ENCODE measurements at regions not wholly inside any gene's neighbourhood (a gene's known extent, or its start where the extent isn't known, plus 50 kb on each side); places are given as distances from the start of the nearest gene placed in this dataset.
"Not testable (repeated sequence)": the region's sequence is repeated elsewhere in the genome, so short reads cannot be mapped to it uniquely, and the experiment has no call there.

DNA sequence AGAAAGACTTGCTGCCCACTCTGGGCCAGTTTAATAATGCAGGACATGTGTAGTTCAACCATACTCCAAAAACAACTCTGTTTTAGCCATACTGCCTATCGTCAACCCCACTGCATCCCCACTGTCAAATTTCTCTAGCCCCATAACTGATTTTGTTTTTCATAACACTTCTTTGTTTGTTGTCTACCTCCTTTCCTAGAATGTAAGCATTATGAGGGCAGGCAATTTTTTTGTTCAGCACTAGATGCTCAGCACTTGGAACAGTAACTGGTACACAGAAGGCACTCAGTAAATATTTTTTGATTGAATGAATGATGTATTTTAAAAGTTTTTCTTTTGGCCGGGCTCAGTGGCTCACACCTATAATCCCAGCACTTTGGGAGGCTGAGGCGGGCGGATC lies 183.8 kb upstream of the MKLN1 start:
- DNase-seq (ENCODE audit: low read depth): no peak

DNA sequence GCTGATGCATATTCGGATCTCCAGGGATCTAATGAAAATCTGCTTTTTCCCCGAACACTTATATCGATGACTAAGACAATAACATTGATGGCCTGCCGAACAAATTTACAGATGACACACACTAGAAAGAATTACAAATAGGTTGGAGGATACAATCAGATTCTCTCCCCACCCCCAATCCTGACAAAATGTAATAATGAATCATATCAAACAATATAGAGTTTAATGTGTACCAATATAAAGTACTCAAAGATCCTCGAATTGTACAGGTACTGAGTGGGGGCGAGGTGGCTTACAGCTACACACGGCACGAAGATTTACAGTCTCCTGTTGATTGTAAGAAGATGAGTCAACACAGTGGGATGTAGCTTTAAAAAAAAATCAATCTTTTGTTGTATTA lies 182.7 kb upstream of the MKLN1 start:
- DNase-seq (ENCODE audit: low read depth): no peak

DNA sequence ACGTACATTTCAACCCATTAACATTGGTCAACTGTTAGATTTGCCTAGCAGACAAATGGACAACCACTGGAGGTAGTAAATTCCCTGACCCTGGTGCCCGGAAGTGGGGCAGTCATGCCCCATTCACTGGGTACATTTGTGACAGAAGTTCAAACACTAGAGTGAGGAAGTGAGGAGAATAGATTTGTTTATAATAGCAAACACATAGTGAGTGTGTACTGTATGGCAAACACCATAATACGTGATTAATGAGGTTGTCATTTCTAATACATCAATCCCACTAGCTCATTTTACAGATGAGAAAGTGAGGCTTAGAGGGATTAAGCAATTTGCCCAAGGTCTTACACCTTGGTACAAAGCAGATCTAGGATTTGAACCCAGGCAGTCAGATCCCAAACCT lies 181.9 kb upstream of the MKLN1 start:
- no peak for DNase-seq (ENCODE audit: low read depth)

DNA sequence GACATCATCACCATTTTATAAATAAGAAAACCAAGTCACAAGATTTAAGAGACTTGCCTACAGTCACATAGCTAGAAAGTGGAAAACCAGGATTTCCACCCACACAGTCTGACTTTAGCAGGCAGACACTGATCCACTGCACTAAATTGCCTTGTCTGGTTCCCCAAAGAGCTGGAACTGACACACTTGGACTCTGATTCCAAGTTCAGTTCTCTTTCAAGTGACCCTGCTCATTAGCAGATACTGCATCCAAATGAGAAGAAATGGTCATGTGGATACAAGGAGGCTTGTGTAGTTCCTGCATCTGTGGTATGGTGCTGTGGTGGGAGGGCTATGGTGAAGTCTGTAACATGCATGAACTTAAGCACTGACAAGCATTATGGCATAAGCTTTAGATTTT lies 180.1 kb upstream of the MKLN1 start:
- DNase-seq (ENCODE audit: low read depth): no peak

DNA sequence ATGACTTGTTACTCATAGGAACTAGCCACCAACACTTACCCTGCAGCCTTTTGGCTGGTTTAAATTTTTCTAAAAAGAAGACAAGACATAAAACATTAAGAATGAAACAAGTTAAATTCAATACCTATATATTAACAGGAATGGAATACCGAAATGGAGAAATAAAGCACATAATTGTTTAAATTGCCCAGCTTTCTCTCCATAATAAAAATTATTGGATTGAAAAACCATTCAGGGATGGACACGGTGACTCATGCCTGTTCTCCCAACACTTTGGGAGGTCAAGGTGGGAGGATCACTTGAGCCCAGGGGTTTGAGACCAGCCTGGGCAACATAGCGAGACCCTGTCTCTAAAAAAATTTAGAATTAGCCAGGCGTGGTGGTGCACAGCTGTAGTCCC lies 179.4 kb upstream of the MKLN1 start:
- DNase-seq (ENCODE audit: low read depth): no peak

DNA sequence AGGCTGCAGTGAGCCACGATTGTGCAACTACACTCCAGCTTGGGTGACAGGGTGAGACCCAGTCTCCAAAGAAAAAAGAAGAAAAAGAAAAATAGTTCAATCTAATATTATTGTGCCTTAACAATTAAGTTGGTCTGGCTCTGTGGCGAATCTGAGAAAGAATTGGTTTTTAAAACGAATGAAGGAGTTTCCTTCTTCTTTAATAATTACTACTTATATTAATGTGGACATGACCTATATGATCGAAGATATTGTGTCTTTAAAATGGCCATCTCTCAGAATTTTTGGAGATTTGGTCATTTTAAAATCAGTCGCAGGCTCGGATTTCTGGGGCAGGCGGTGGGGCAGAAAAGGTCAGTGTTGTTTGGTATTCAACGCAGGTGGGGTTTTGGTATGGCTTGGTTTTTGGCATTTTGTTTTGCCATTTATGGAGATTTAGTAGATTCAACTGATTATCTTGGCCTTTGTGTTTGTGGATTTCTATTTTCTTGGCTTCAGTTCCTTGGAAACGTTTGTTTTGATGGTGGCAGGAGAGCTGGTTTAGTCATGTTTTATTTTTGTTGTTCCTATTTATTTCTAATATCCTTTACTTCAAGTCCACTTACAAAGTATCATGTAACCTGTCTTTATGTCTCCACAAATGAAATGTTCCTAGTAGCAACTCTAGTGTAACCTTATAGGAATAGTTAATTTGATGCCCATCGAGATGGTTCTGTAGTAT lies 178.8 kb upstream of the MKLN1 start:
- DNase-seq (ENCODE audit: low read depth): no peak

DNA sequence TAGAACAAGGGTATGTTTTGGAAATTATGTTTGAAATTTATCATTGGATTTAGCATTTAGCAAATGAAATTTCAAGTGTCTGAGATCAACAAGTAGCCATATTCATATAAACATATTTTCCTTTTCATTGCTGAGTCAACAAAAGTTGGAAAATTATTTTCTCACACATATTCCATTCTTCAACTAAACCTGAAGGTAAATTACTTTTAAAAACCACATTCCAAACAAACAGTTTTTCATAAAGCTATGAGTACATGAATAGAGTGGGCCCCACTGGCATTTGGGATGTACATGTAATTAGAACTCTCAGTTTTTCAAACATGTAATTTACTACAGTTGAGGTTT lies 178.3 kb upstream of the MKLN1 start:
- DNase-seq (ENCODE audit: low read depth): no peak

DNA sequence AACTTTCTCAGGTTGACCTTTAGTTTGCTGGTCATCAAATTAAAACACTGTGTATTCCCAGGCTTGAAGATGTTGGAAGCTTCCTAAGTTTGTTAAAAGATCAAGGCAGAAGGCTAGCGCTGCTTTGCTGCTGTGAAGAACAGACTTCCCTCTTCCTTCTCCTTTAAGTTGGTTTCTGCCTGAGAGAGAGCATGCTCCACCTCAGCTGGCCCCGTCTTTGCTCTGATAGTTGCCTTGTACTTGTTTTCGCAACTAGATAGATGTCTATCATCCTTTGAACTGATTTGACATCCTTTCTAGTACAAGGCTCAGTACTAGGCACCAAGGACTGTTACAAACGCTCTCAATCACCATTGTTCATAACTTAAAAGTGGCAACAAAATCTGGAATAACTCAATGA lies 177.8 kb upstream of the MKLN1 start:
- DNase-seq (ENCODE audit: low read depth): no peak

DNA sequence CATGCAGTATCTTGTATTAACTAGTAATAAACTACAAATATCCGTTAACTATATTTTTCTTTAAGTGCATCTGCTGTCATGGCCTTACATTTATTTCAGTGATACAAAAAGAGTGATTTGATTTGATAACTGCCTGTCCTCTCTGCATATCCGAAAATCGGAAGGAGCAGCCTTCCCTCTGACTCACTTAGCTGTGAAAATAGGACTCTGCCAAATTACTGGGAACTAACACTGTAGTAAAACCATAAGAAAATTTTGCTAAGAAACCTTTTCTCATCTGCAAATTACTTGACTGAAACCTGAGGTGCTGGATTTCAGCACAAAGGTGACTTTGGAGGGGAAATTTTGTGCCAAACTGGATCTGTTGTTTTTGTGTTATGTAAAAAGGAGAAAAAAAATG lies 176.6 kb upstream of the MKLN1 start:
- no peak for DNase-seq (ENCODE audit: low read depth)

DNA sequence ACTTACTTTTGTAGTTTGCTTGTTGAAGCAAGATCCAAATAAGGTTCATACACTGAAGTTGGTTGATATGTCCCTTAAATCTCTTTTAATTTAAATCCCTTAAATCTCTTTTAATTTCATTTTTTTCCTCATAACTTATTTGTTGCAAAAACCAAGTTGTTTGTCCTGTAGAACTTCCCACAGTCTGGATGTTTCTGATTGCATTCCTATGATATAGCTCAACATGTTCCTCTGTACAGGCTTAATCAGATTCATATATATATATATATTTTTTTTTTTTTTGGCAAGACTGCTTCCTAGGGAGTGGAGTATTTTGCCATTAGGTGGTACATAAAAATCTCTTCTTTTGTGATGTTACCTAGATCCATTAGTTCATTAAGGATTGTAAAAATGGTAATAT lies 174.9 kb upstream of the MKLN1 start:
- no peak for DNase-seq (ENCODE audit: low read depth)

DNA sequence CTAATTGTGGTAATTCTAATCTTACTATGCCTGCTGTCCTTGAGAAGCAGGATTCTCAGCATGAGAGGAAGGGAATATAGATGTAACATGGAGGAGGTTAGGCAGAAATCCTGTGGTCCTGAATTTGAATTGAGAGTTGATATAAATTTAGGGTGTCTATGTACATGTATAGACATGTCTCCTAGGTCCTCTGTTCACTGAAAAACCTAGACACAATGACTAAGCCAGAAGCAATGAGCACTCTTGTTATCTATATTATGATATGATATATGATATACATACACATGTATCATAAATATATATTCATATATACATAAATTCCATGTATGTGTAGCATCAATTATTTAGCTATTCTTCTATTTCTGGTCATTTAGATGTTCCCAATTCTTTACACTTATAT lies 173.3 kb upstream of the MKLN1 start:
- no peak for DNase-seq (ENCODE audit: low read depth)

DNA sequence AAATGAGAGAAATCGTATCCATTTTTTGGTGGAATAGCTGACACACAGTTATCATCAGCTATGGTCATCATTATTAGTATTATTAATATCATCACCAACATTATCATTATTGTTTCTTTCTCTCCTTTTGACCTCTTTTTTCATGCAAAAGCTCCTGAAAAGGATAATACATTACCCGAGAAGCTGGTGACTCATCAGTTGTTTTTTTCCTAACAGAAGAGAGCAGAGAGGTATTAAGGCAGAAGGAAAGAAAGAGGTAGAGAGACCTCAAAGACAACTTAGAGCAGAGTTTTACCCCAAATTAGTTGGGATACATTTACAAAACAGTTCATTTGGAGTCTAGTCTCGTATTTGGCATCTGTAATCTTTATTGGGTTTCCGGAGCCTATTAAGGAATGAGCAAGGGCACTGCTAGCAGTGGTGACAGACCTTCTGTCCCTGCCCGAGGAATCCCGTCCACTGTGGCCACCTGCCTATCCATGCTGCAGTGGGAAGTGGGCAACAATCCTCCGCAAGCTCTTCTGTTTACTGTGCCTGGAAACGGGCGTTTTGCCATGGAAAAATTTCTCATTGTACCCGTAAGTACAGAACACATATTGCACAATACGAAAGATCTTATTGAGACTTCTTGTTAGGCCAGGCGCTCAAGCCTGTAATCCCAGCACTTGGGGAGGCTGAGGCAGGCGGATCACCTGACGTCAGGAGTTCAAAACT lies 170.0 kb upstream of the MKLN1 start:
- peak; percentile 24 for DNase-seq (ENCODE audit: low read depth)

DNA sequence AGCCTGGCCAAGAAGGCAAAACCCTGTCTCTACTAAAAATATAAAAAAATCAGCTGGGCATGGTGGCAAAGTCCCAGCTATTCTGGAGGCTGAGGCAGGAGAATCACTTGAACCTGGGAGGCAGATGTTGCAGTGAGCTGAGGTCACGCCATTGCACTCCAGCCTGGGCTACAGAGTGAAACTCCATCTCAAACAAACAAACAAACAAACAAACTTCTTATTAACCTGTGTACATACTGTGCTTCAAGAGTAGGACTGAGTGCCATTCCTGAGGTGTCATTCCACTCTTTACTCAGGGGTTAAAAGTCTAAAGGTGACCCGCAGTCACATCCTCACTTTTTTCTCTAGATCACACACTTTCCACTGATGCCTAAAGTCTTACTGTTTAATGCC lies 169.4 kb upstream of the MKLN1 start:
- DNase-seq (ENCODE audit: low read depth): not testable (repeated sequence)

DNA sequence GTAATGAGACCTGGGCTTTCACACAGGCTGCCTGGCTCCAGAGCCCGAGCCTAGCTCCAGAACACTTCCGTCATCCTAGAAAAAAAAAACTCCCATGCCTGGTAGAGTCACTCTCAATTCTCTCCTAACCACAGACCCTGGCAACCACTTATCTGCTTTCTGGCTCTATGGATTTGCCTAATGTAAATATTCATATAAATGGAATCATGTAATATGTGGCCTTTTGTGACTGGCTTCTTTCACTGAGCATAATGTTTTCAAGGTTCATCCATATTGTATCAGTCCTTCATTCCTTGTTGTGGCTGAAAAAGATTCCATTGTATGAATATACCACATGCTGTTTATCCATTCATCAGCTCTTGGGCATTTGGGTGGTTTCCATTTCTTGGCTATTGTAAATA lies 167.7 kb upstream of the MKLN1 start:
- DNase-seq (ENCODE audit: low read depth): peak; percentile 74

DNA sequence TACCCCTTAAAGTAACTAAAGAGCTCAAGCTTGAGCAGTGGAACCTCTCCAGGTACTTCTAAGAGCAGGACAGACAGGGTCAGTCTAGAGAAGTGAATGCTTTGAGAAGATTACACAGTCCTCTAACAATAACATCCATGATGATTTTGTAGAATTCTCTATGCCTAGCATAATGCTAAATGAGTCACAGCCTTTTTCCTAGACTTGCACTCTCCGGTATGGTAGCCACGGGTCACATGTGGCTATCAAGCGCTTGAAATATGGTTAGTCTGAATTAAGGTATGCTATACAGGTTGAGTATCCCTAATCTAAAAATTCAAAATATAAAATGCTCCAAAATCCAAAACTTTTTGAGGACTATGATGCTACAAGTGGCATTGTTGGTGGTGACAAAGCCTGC lies 166.6 kb upstream of the MKLN1 start:
- DNase-seq (ENCODE audit: low read depth): no peak

DNA sequence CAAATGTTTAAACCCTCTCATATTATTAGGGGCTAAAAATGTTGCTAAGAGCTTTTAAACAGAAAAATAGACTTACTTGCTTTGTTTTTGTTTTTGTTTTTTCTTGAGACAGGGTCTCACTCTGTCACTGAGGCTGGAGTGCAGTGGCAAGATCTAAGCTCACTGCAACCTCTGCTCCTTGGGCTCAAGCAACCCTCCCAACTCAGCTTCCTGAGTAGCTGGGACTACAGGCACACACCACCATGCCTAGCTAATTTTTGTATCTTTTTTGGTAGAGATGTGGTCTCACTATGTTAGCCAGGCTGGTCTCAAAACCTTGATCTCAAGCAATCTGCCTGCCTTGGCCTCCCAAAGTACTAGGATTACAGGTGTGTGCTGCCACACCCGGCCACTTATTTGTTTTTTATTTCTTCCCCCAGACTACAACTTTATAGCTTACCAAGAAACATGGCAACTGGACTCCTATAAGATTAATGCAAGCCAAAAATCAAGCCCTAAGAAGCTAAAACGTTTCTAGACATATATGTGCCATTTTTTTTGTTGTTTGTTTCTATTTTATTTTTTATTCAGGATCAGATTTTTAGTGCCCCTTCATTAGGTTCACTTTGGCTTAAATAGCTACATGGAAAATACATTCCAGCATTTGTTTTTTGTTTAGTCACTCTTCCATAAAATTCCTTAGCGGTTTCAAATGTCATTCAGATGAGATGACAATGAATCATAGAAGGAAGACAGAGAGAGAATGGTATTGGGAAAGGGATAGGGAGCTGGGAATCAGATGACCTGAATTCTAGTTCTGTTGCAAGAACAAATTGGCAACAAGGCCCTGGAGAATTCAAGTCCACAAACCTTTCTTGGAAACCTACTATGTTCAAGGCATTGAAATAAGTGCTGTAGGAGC lies 163.4 kb upstream of the MKLN1 start:
- peak; percentile 94 for DNase-seq (ENCODE audit: low read depth)

DNA sequence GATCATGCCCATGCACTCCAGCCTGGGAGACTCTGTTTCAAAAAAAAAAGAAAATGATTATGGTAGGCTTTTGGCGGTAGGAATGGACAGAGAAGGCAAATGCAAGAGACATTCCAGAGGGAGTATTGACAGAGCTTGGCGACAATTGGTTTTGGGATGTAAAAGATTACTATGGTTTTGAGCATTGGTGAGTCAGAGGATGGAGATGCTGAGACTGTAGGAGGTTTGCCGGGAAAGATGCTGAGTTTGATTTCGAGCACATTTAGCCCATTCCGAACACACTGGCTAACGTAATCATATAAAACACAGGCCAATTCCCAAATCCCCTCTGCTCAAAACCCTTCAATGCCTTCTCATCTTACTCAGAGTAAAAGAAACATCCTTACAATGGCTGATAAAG lies 161.6 kb upstream of the MKLN1 start:
- DNase-seq (ENCODE audit: low read depth): peak; percentile 53

DNA sequence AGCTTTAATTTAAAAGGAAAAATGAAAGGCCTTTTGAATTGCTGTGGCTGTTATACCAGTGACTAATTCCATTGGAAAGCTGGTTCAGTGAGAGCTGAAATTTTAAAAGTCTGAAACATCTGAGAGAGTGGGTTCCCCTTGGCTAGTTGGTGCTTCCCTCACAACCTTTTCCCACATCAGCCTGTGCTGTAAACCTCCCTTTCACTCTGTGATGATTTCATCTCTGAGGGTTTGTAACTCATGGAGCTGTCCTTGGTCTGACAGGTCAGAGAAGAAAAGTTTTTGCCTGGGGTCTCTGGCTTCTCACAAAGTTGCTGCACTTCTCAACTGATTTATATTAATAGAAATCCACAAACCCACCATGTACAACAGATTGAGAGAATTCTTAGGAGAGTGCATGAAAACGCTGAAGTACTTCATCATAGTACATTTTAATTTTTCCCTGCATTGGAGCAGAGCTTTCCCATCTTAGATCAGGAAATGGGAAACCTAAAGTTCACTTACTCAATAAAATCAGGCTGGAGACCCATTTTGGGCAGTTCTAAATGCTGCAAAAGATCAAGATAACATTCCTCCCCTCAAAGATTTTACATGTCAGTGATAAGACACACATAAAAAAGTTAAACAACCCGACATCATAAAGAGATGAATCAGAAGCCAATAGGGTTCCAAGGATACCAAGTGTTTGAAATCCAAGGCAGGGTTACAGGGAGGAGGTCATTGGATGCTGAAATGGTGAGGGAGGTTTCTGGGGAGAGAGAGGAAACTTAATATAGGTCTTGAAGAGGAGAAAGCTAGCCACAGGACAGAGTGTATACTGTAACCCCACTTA lies 157.0 kb upstream of the MKLN1 start:
- DNase-seq (ENCODE audit: low read depth): peak; percentile 38

DNA sequence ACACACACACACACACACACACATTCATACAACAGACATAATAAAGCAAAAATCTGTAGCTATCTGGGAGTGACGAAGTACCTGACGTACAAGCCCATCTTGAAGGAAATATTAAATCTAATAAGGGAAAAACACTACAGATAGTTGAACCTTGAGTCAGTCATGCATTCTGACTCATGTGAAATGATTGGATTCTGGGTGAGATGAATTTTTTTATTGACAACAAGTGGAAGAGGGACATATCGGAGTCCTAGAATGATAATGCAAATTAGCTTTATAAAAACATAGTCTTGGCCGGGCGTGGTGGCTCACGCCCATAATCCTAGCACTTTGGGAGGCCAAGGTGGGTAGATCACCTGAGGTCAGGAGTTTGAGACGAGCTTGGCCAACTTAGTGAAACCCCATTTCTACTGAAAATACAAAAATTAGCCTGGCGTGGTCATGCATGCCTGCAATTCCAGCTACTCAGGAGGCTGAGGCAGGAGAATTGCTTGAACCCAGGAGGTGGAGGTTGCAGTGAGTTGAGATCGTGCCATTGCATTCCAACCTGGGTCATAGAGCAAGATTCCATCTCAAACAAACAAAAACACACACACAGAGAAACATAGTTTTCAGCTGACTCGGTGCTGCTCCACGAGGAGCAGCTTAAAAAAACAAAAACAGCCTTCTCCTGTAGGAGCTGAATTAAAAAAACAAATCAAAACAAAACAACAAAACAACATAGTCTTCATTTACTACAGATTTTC lies 154.4 kb upstream of the MKLN1 start:
- DNase-seq (ENCODE audit: low read depth): no peak

DNA sequence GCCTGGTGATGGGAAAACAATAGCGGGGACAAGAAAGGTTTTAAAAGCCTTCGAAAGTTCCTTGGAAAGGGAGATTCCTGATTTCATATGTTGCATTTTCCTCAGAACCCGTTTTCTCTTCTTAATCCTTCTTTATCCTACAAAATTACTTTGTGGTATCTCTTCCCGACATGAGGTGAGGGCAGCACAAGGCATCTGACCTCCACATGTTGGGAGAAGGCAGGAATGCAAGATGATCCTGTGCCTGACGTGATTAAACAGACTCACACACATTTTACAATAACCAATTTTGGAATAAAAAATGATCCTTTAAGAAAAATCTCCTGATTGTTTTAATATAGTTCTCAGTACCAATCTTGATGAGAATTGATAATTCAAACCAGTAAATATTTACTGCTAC lies 153.3 kb upstream of the MKLN1 start:
- DNase-seq (ENCODE audit: low read depth): no peak

DNA sequence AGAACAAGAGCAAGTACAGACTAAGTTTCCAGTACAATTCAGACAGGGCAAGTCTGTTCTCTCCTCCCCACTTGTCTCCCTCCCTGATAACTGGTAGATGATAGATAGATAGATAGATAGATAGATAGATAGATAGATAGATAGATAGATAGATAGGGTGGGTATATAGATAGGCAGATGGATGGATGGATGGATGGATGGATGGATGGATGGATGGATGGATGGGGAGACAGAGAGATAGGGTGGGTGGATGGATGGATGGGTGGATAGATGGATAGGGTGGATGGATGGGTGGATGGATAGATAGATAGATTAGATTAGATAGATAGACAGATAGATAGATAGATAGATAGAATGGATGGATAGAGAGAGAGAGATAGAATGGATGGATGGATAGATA lies 152.8 kb upstream of the MKLN1 start:
- DNase-seq (ENCODE audit: low read depth): no peak

All from RPMI7951 (cell line).